Transverse colon (tissue), 4 donors: ENCODE measurements at regions not wholly inside any gene's neighbourhood (a gene's known extent, or its start where the extent isn't known, plus 50 kb on each side); places are given as distances from the start of the nearest gene placed in this dataset.

Experiments used
- DNase-seq: peaks from one replicate; pipeline ENCODE4 v3.0.0-alpha.2; 2019
- H3K27ac ChIP-seq, 4 donors: fragments of 200-600 bp; sonication (generic); 2 replicates each; pipeline ENCODE4 v1.5.1; 2016 to 2018; ENCODE audit warnings: inconsistent platforms in 4 of 4
- H3K27me3 ChIP-seq: fragments of 200-600 bp; sonication (generic); 2 replicates; pipeline ENCODE4 v1.5.1; 2017; ENCODE audit warnings: inconsistent platforms
- H3K36me3 ChIP-seq, 4 donors: fragments of 200-600 bp; sonication (generic); 2 replicates each; pipeline ENCODE4 v1.5.1; 2017 to 2019; ENCODE audit warnings: inconsistent platforms in 4 of 4
- H3K4me1 ChIP-seq, 4 donors: fragments of 200-600 bp; sonication (generic); 2 replicates each; pipeline ENCODE4 v1.5.1; 2017 to 2020; ENCODE audit warnings: inconsistent platforms in 4 of 4
- H3K4me3 ChIP-seq, 4 donors: fragments of 200-600 bp; sonication (generic); 1 replicate in 1 of 4; 2 replicates in 3 of 4; pipeline versions ENCODE4 v1.5.1 to v1.6.1; 2017 to 2019; ENCODE audit warnings: inconsistent platforms in 4 of 4
- H3K9me3 ChIP-seq, 2 donors: fragments of 200-600 bp; sonication (generic); 2 replicates each; pipeline ENCODE4 v1.5.1; 2017 to 2019; ENCODE audit warnings: inconsistent platforms in 2 of 2
- EP300 ChIP-seq: sonication (generic); formaldehyde crosslinking; IDR thresholded peaks from one replicate; pipeline ENCODE4 v1.6.1; 2017; ENCODE audit warnings: antibody characterized with exemption, low read depth
- POLR2A ChIP-seq: fragments of 450-650 bp; IDR thresholded peaks from one replicate; pipeline ENCODE4 v1.6.1; 2016; ENCODE audit warnings: antibody characterized with exemption, mild to moderate bottlenecking, moderate library complexity
- POLR2AphosphoS5 ChIP-seq, 3 donors: sonication (generic); formaldehyde crosslinking; IDR thresholded peaks; one replicate each; pipeline ENCODE4 v1.6.1; 2016; ENCODE audit warnings: antibody characterized with exemption in 3 of 3
- WGBS, 2 donors: methylation state at CpG; one replicate each; pipeline ENCODE4 v1.1.5; 2018; ENCODE audit warnings: low coverage in 1 of 2; 5-methylcytosine and 5-hydroxymethylcytosine counted together
- in situ Hi-C, 4 donors: fragments of 200-750 bp; cut with MboI; loops; one replicate each; pipeline versions ENCODE4 v1.15.0 to v1.15.1; 2017; ENCODE audit warnings: low sequenced_read_pairs in 3 of 4, low pct_ligation_motif_present in 1 of 4, low pct_unique_long_range_greater_than_20kb in 1 of 4
- intact Hi-C: fragments of 100-400 bp; cut with DNase I; formaldehyde crosslinking; loops from one replicate; pipeline ENCODE4 v1.15.1; 2023; ENCODE audit warnings: low total_unique reads
- TF ChIP-seq, protein P1 (sequence below), 5 experiments: fragments of 200-600 bp in 3 of 5; fragments of 450-650 bp in 2 of 5; sonication (generic) in 3 of 5; IDR thresholded peaks; 1 replicate in 2 of 5; 2 replicates in 3 of 5; pipeline ENCODE4 v1.5.1; 2016 to 2017; ENCODE audit warnings: antibody characterized with exemption in 5 of 5, inconsistent platforms in 3 of 5, mild to moderate bottlenecking in 2 of 5, moderate library complexity in 1 of 5

DNA sequence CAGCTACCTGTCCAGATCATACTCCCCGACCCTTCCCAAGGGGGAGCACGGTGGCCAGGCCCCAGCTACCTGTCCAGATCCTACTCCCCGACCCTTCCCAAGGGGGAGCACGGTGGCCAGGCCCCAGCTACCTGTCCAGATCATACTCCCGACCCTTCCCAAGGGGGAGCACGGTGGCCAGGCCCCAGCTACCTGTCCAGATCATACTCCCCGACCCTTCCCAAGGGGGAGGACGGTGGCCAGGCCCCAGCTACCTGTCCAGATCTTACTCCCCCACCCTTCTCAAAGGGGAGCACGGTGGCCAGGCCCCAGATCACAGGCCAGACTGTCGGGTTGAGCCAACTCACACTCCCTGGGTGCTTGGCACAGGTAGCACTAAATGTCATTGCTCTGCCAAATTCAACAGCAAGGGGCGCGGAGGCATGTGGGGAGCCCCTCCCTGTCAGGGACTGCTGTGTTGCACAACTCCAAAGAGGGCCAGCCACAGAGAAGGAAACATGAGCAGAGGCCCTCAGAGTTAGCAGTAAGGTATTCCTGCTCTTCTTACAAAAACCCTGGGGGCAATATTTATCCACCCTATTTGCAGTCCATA is 136.9 kb downstream of the OLFM1 start:
- peaks cover 18% of the 10 kb centered on the region for H3K27me3 ChIP-seq
- TF ChIP-seq, protein P1, sequence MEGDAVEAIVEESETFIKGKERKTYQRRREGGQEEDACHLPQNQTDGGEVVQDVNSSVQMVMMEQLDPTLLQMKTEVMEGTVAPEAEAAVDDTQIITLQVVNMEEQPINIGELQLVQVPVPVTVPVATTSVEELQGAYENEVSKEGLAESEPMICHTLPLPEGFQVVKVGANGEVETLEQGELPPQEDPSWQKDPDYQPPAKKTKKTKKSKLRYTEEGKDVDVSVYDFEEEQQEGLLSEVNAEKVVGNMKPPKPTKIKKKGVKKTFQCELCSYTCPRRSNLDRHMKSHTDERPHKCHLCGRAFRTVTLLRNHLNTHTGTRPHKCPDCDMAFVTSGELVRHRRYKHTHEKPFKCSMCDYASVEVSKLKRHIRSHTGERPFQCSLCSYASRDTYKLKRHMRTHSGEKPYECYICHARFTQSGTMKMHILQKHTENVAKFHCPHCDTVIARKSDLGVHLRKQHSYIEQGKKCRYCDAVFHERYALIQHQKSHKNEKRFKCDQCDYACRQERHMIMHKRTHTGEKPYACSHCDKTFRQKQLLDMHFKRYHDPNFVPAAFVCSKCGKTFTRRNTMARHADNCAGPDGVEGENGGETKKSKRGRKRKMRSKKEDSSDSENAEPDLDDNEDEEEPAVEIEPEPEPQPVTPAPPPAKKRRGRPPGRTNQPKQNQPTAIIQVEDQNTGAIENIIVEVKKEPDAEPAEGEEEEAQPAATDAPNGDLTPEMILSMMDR (IDR thresholded peaks at IDR 0.05) = no peak
- TF ChIP-seq EP300 (no peak), POLR2A (no peak), POLR2AphosphoS5 (IDR thresholded peaks at IDR 0.05) (no peak)
- H3K27ac ChIP-seq = no peak overlapping the region
- H3K9me3 ChIP-seq = no peaks in the 10 kb centered on the region
- intact Hi-C loops (no loop called here), in situ Hi-C loops (no loop called here)
- no peak overlapping the region for H3K4me3 ChIP-seq
- WGBS, 2 donors = 60 to 100% methylated on average over 1 to 12 of the region's 12 CpGs
- no peaks in the 10 kb centered on the region for H3K36me3 ChIP-seq
- no peak for DNase-seq
- no peaks in the 10 kb centered on the region for H3K4me1 ChIP-seq

DNA sequence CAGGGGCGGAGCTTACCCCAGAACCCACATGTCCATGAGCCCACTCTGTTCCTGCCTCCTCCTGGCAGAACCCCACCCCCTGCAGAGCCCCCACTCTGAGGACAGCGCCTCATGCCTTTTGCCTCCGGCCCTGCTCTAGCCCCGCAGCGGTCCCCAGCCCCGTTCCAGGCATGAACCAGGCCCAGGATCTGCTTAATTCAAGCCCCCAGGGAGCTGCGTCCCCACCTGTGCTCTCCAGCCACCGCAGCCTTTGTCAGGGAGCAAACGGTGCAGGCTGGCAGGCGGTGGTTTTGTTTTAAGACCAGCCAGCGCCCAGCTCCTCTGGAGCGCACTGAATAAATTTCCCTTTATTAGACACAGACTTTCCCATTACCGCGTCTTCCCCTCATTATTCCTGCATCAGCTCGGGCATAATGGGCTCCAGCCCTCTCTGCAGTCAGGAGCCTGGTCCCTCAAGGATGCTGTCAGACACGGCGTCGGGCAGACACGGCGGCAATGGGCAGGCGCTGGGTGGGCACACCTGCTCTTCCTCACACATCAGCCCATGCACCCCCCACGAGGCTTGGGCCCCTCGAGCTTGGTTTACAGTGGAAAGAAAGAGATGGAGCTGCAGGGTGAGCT is 137.6 kb downstream of the OLFM1 start:
- no peaks in the 10 kb centered on the region for H3K4me1 ChIP-seq
- H3K36me3 ChIP-seq = no peaks in the 10 kb centered on the region
- no peak for DNase-seq
- TF ChIP-seq POLR2A = no peak
- TF ChIP-seq POLR2AphosphoS5 (IDR thresholded peaks at IDR 0.05) = no peak
- no peak overlapping the region for H3K4me3 ChIP-seq
- in situ Hi-C loops (no loop called here), intact Hi-C loops (no loop called here)
- H3K27me3 ChIP-seq = peaks cover 12% of the 10 kb centered on the region
- H3K27ac ChIP-seq = no peak overlapping the region
- no peaks in the 10 kb centered on the region for H3K9me3 ChIP-seq
- WGBS, 2 donors = 90% methylated on average over 23 of the region's 23 CpGs; no CpG with 5 or more reads in 1 of the 2 donors

DNA sequence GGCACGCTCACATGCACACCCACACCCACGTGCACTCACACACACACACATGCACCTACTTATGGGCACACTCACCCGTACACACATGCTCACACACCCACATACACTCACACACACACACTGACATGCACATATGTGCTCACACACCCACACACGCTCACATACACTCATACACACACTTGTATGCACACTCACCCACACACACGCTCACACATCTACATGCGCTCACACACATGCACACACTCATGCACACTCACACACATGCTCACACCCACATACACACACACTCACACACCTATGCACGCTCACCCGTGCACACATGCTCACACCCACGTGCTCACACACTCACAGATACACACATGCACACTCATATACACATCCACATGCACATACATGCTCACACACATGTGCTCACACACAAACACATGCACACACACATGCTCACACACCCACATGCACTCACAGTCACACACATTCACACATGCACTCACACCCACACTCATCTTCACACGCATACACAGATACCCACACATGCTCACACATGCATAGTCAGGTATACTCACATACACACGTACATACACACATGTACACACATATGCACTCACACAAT is 138.3 kb downstream of the OLFM1 start:
- intact Hi-C loops = no loop called here
- no peaks in the 10 kb centered on the region for H3K4me1 ChIP-seq
- DNase-seq = no peak
- peaks cover 7% of the 10 kb centered on the region for H3K27me3 ChIP-seq
- no peaks in the 10 kb centered on the region for H3K36me3 ChIP-seq
- TF ChIP-seq POLR2AphosphoS5 (IDR thresholded peaks at IDR 0.05) (no peak), POLR2A (no peak), EP300 (no peak)
- TF ChIP-seq, protein P1 (IDR thresholded peaks at IDR 0.05) = no peak
- no peaks in the 10 kb centered on the region for H3K9me3 ChIP-seq
- no peak overlapping the region for H3K27ac ChIP-seq
- no peak overlapping the region for H3K4me3 ChIP-seq
- in situ Hi-C loops = no loop called here
- WGBS, 2 donors = 94 to 95% methylated on average over 6 to 11 of the region's 11 CpGs

DNA sequence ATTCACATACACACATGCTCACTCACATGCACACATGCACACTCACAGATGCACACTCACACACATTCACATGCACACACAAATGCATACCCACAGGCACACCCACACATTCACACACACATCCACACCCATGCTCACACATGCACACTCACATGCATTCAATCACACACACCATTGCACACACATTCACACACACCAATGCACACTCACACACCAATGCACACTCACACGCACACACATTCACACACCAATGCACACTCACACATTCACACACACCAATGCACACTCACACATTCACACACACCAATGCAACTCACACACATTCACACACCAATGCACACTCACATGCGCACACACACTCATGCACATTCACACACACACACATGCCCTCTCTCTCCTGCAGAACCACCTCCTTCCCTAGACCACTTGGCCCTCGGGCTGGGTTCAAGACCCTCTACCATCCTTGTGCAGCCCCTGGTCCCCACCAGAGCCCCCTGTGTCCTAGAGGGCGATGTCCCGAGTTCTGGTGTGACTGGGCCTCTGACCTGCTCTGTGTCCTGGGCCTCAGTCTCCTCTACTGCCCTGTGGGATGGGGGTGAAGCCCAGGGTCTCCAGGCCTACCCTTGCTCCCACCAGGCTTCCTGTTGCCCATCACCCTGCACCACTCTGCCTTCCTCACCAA is 139.0 kb downstream of the OLFM1 start:
- TF ChIP-seq POLR2A = no peak
- TF ChIP-seq, protein P1 (IDR thresholded peaks at IDR 0.05) = no peak
- no peak for TF ChIP-seq POLR2AphosphoS5 (IDR thresholded peaks at IDR 0.05)
- no peak for TF ChIP-seq EP300
- H3K27me3 ChIP-seq = peaks cover 8% of the 10 kb centered on the region
- 90 to 92% methylated on average over 2 to 5 of the region's 5 CpGs for WGBS, 2 donors
- H3K9me3 ChIP-seq = no peaks in the 10 kb centered on the region
- H3K27ac ChIP-seq = no peak overlapping the region
- DNase-seq = no peak
- intact Hi-C loops = no loop called here
- in situ Hi-C loops = no loop called here
- no peak overlapping the region for H3K4me3 ChIP-seq
- no peaks in the 10 kb centered on the region for H3K4me1 ChIP-seq
- H3K36me3 ChIP-seq = no peaks in the 10 kb centered on the region
